Fibroblast of lung (primary cell): ENCODE measurements at regions not wholly inside any gene's neighbourhood (a gene's known extent, or its start where the extent isn't known, plus 50 kb on each side); places are given as distances from the start of the nearest gene placed in this dataset.

Experiments used
- EZH2 ChIP-seq: IDR thresholded peaks from 2 replicates; pipeline ENCODE4 v1.5.1; 2012; ENCODE audit warnings: low read length, control low read depth, mild to moderate bottlenecking; ENCODE audit errors: missing control alignments
- TF ChIP-seq, protein P1 (sequence below), 2 donors: IDR thresholded peaks in 1 of 2; conservative IDR thresholded peaks in 1 of 2; 1 replicate in 1 of 2; 2 replicates in 1 of 2; pipeline ENCODE4 v1.5.1; 2011 to 2012; ENCODE audit warnings: low read length in 2 of 2, control low read depth in 1 of 2, inconsistent platforms in 1 of 2, low read depth in 1 of 2, mild to moderate bottlenecking in 1 of 2

DNA sequence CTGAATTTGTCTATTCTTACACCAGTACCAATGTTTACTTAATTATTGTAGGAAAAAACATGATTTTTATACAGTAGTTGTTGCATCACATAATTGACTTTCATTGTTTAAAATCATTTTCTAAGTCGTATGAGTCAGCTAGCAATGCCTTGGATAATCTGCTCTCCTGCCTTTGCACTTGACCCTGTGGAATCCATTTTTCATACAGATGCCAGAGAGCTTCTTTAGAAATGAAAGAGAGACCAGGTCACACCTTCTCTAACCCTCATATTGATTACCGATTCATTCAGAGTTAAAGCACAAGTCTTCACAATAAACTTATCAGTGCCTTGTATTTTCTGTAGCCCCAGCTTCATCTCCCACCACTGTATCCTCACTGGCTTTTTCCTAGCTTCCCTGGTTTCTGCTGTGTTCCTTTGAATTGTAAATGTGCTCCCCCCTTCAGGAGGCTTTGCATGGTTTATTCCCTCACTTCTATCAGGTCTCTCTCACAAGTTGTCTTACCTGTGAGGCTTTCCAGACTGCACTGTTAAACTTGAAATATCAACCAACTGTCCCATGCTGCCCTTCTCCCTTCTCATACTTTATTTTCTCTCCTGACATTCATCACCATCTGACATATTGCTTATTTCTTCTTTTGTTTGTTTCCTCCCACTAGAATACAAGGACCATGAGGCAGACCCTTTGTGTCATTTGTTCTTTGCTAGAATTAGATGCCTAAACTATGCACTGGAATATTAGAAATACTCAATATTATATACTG, 662.0 kb upstream of the GBE1 start:
- TF ChIP-seq, protein P1, sequence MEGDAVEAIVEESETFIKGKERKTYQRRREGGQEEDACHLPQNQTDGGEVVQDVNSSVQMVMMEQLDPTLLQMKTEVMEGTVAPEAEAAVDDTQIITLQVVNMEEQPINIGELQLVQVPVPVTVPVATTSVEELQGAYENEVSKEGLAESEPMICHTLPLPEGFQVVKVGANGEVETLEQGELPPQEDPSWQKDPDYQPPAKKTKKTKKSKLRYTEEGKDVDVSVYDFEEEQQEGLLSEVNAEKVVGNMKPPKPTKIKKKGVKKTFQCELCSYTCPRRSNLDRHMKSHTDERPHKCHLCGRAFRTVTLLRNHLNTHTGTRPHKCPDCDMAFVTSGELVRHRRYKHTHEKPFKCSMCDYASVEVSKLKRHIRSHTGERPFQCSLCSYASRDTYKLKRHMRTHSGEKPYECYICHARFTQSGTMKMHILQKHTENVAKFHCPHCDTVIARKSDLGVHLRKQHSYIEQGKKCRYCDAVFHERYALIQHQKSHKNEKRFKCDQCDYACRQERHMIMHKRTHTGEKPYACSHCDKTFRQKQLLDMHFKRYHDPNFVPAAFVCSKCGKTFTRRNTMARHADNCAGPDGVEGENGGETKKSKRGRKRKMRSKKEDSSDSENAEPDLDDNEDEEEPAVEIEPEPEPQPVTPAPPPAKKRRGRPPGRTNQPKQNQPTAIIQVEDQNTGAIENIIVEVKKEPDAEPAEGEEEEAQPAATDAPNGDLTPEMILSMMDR (conservative IDR thresholded peaks at IDR 0.05 in 1 of 2, IDR thresholded peaks at IDR 0.05 in 1 of 2; ENCODE audit: low read depth in 1 of 2, low read length in 2 of 2) = no peak
- no peak for TF ChIP-seq EZH2
